ENCODE measurements at regions not wholly inside any gene's neighbourhood (a gene's known extent, or its start where the extent isn't known, plus 50 kb on each side); places are given as distances from the start of the nearest gene placed in this dataset.

- no peak for FAIRE-seq
- WGBS (ENCODE audit: missing lambda C conversion rate), result 19% methylated on average over 2 of the region's 2 CpGs
- no peak for ATAC-seq
- ChIA-PET POLR2A (no interaction called here), CTCF (interaction anchor here (1.2 kb wide), 1 partner anchor 13 kb away, joined by 3 read pairs; no protein-coding TSS in a partner anchor)
- TF ChIP-seq, protein P1, sequence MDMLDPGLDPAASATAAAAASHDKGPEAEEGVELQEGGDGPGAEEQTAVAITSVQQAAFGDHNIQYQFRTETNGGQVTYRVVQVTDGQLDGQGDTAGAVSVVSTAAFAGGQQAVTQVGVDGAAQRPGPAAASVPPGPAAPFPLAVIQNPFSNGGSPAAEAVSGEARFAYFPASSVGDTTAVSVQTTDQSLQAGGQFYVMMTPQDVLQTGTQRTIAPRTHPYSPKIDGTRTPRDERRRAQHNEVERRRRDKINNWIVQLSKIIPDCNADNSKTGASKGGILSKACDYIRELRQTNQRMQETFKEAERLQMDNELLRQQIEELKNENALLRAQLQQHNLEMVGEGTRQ (IDR thresholded peaks at IDR 0.05), result no peak
- TF ChIP-seq KDM1A (IDR thresholded peaks at IDR 0.05; ENCODE audit: low read depth) (no peak), HOXA7 (CRISPR knock-in tag; IDR thresholded peaks at IDR 0.05) (no peak), BCL3 (IDR thresholded peaks at IDR 0.05) (no peak), FOXS1 (CRISPR knock-in tag; IDR thresholded peaks at IDR 0.05) (no peak), MAFK (IDR thresholded peaks at IDR 0.05; ENCODE audit: partially characterized antibody) (no peak), CBX8 (IDR thresholded peaks at IDR 0.05) (no peak), EP300 (IDR thresholded peaks at IDR 0.05) (no peak), CHD2 (IDR thresholded peaks at IDR 0.05; ENCODE audit: low read length, partially characterized antibody) (no peak), RCOR1 (IDR thresholded peaks at IDR 0.05; ENCODE audit: low read depth, low read length) (no peak), POLR2AphosphoS2 (conservative IDR thresholded peaks at IDR 0.05; ENCODE audit: low read length) (no peak), ZC3H11A (IDR thresholded peaks at IDR 0.05) (no peak), NPAS2 (CRISPR knock-in tag; IDR thresholded peaks at IDR 0.05; ENCODE audit: borderline replicate concordance) (no peak), TFCP2L1 (CRISPR knock-in tag; IDR thresholded peaks at IDR 0.05) (no peak), HOXB13 (CRISPR knock-in tag; IDR thresholded peaks at IDR 0.05; ENCODE audit: low read depth) (no peak)
- TF ChIP-seq, protein P2, sequence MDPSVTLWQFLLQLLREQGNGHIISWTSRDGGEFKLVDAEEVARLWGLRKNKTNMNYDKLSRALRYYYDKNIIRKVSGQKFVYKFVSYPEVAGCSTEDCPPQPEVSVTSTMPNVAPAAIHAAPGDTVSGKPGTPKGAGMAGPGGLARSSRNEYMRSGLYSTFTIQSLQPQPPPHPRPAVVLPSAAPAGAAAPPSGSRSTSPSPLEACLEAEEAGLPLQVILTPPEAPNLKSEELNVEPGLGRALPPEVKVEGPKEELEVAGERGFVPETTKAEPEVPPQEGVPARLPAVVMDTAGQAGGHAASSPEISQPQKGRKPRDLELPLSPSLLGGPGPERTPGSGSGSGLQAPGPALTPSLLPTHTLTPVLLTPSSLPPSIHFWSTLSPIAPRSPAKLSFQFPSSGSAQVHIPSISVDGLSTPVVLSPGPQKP (IDR thresholded peaks at IDR 0.05; ENCODE audit: low read depth, low read length), result no peak
- TF ChIP-seq, protein P3, sequence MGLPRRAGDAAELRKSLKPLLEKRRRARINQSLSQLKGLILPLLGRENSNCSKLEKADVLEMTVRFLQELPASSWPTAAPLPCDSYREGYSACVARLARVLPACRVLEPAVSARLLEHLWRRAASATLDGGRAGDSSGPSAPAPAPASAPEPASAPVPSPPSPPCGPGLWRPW (IDR thresholded peaks at IDR 0.05), result no peak
- TF ChIP-seq, protein P4, sequence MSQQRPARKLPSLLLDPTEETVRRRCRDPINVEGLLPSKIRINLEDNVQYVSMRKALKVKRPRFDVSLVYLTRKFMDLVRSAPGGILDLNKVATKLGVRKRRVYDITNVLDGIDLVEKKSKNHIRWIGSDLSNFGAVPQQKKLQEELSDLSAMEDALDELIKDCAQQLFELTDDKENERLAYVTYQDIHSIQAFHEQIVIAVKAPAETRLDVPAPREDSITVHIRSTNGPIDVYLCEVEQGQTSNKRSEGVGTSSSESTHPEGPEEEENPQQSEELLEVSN (IDR thresholded peaks at IDR 0.05; ENCODE audit: borderline replicate concordance, low read depth), result no peak
- Histone ChIP-seq H3K4me3 (no peak overlapping the region), H3K9me3 (no peaks in the 10 kb centered on the region), H3K4me1 (no peaks in the 10 kb centered on the region), H3K27ac (no peak overlapping the region), H3K4me2 (no peak overlapping the region)
- no peak for DNase-seq (ENCODE audit: low read depth in 1 of 2, low spot score in 1 of 2)
Observed at GRCh38 chr10:31739146-31739545, 189.5 kb downstream of the ARHGAP12 start.

GRCh38 chr10:31731711-31732110 lies 196.9 kb downstream of the ARHGAP12 start:
- FAIRE-seq (no peak), ATAC-seq (no peak), DNase-seq (ENCODE audit: low read depth in 1 of 2, low spot score in 1 of 2) (no peak)
- Histone ChIP-seq H3K4me1 (no peaks in the 10 kb centered on the region), H3K9me3 (peaks cover 10% of the 10 kb centered on the region; the same call in 2 of the 3 replicates), H3K27ac (no peak overlapping the region), H3K4me3 (no peak overlapping the region), H3K4me2 (no peak overlapping the region)
- no peak for TF ChIP-seq NFE2L2 (conservative IDR thresholded peaks at IDR 0.05; ENCODE audit: low read length)
- TF ChIP-seq TFCP2L1 (CRISPR knock-in tag; IDR thresholded peaks at IDR 0.05), result no peak
- no peak for TF ChIP-seq BHLHE40 (IDR thresholded peaks at IDR 0.05; ENCODE audit: low read depth, low read length)
- no peak for TF ChIP-seq MAFK (IDR thresholded peaks at IDR 0.05; ENCODE audit: partially characterized antibody)
- no peak for TF ChIP-seq GATA3 (IDR thresholded peaks at IDR 0.05; ENCODE audit: borderline replicate concordance)
- TF ChIP-seq HOXB13 (CRISPR knock-in tag; IDR thresholded peaks at IDR 0.05; ENCODE audit: low read depth), result no peak
- TF ChIP-seq JUNB (IDR thresholded peaks at IDR 0.05), result no peak
- TF ChIP-seq SMC3 (IDR thresholded peaks at IDR 0.05), result no peak
- no peak for TF ChIP-seq TP53 (CRISPR knock-in tag; IDR thresholded peaks at IDR 0.05)
- TF ChIP-seq PHF8 (IDR thresholded peaks at IDR 0.05; ENCODE audit: borderline replicate concordance, low read depth), result no peak
- TF ChIP-seq POLR2A (IDR thresholded peaks at IDR 0.05; ENCODE audit: low read length), result no peak
- TF ChIP-seq, protein P1 (IDR thresholded peaks at IDR 0.05), result no peak
- TF ChIP-seq HOXB5 (CRISPR knock-in tag; IDR thresholded peaks at IDR 0.05), result no peak
- TF ChIP-seq HDAC2 (IDR thresholded peaks at IDR 0.05), result no peak
- no peak for TF ChIP-seq EHMT2 (IDR thresholded peaks at IDR 0.05; ENCODE audit: low read depth)
- TF ChIP-seq, protein P5, sequence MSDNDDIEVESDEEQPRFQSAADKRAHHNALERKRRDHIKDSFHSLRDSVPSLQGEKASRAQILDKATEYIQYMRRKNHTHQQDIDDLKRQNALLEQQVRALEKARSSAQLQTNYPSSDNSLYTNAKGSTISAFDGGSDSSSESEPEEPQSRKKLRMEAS (IDR thresholded peaks at IDR 0.05), result no peak
- TF ChIP-seq ZNF302 (CRISPR knock-in tag; IDR thresholded peaks at IDR 0.05), result no peak
- TF ChIP-seq, protein P6, sequence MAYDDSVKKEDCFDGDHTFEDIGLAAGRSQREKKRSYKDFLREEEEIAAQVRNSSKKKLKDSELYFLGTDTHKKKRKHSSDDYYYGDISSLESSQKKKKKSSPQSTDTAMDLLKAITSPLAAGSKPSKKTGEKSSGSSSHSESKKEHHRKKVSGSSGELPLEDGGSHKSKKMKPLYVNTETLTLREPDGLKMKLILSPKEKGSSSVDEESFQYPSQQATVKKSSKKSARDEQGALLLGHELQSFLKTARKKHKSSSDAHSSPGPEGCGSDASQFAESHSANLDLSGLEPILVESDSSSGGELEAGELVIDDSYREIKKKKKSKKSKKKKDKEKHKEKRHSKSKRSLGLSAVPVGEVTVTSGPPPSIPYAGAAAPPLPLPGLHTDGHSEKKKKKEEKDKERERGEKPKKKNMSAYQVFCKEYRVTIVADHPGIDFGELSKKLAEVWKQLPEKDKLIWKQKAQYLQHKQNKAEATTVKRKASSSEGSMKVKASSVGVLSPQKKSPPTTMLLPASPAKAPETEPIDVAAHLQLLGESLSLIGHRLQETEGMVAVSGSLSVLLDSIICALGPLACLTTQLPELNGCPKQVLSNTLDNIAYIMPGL (CRISPR knock-in tag; IDR thresholded peaks at IDR 0.05; ENCODE audit: borderline replicate concordance), result no peak
- TF ChIP-seq KDM5A (IDR thresholded peaks at IDR 0.05), result no peak
- no peak for TF ChIP-seq CBX2 (IDR thresholded peaks at IDR 0.05; ENCODE audit: borderline replicate concordance, low read depth)
- ChIA-PET POLR2A (no interaction called here), CTCF (no interaction called here)
- WGBS (ENCODE audit: missing lambda C conversion rate), result 27% methylated on average over 1 of the region's 1 CpG
